Activated naive CD4-positive, alpha-beta T cell treated with Interleukin-2 at 50 U/mL for 16 hours (primary cell): ENCODE measurements at regions not wholly inside any gene's neighbourhood (a gene's known extent, or its start where the extent isn't known, plus 50 kb on each side); places are given as distances from the start of the nearest gene placed in this dataset.

Source experiments
- DNase-seq: peaks from one replicate; pipeline ENCODE4 v3.0.0-alpha.2; 2020

DNA sequence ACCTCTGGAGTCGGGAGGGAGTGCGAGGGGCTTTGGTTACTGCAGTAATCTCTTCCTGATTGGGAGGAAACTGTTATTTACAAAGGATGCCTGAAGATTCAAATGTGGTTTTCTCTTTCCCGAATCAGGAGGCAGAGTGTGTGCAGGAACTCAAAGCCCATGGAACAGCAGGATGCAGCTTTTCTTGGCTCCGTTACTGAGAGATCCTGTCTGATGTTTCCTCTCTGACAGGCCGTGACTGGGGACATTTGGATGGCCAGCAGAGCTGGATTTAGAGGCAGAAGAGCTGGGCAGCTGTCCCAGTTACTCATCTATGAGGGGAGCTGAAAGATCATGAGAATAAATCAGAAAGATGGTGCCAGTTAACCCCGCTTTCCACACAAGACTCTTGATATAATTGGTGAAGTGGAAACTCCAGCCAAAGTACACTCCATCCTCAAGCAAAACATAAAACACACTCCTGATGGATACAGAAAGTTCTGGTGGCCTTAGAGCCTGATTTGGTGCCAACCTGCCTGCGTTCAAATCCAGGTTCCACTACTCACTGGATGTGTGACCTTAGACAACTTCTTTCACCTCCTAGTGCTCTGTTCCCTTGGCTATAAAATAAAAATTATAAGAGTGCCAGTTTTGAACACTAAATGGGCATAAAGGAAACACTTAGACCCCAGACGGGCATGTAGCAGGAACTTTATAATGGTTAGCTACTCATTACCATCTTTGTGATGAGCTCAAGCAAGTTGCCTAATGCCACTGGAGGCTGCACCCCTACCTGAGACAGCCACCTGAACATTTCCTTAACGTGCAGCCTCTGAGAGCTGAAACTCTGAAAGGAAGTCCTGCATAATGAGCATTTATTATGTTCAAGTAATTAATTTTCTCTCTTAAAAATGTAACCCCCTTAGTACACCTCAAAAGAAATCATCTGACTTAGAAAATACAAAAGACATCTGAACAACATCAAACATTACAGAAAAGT, 349.0 kb upstream of the GATB start:
- no peak for DNase-seq

DNA sequence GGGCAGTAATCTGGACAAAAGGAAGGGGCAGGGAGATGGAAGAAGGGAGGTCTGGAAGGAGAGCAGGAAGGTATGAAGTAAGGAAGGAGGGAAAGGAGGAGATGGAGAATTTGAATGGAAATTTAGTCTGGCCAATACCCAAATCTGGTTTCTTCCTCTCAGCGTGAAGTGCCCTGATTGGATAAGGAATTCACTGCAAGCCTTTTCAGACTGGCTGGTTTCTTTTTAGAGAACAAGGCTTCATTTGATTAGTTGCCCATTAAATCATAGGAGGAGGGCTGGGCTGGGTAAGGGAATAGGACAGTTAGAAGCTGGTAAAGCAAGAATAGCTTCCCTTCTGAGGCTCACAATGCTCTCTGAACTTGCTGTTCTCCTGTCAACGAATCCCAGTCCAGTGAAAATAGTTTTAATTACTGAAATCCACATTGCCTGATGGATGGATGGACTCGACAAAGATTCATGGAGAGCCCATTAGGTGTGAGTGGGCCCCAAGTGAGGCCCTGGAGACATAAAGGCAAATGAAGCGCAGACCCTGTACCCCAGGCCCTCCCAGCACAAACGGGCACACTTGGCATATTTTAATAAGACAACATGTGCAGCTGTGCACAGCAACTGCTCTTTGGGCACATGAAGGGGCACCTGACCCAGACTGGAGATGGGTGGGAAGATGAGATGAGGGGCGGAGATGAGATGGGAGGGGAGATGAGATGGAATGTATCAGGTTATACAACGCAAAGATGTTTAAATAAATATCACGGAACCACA, 347.1 kb upstream of the GATB start:
- DNase-seq, result no peak

DNA sequence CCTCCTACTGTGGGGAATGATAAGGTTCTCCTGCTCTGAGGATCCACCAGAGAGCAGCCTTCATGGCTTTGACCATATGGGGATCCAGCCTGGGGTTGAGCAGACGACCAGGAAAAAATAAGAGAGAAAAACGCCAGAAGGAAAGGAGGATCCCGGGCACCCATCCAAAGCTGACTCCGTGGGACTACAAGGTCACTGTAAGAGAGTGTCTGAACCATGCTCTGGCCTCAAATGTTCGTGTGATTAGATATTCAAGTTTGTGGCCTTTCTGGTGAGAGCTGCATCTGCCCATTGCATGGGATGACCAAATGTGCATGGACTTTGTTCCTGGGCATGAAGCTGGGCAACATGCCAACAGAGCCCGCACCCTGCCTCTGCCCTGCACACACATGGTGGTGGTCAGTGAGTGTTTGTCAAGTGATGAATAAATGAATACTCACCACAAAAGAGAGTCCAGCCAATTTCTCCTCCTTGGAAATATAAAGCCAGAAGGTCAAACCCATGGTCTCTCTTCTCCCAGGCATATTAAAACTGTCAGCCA, 346.0 kb upstream of the GATB start:
- DNase-seq, result no peak

DNA sequence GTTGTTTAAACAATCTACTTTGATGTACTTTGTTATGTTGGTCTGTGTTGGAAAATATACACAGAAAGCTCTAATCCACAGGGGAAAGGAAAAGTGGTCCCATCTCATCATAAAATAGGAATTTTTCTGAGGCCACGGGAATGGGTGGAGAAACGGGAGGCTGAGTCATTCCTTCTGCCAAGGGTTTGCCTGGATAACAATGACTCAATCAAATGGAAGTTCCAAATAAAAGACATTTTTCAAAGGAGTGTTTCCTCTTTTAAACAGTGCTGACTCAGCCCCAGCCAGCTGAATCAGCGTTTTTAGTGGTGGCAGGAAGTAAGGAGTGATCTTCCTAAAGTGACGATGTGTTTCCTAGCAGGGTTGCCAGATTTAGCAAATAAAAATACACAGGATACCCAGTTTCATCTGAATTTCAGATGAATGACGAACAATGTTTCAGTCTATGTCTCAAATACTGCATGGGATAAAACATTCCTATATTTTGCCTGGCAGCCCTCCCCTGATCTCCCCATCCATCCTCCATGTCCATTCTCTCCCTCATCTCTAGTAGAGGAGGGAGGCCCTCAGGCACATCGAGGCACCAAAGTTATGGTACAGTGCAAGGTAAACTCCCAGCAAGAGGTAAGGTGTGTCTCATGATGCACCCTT, 345.4 kb upstream of the GATB start:
- peak; percentile 17 for DNase-seq

DNA sequence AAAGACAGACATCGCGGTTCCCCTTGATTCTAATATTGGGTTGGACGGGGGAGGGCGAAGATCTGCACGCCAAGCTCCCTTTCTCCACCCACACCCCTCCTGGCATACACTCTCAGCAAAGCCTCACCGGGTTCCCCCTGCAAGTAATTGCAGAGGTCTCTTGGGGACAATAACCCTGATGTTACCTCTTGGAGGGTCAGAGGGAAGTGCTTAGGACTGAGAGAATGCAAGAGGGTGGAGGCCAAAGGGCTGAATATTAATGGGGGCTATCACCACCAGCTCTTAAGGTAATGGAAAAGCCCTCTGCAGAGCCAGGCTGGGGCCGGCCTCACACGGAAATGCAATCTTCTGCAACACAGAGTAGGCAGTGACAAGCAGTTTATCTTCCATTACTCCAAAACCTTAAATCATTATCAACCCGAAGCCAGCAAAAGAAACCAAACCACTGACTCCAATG, 344.1 kb upstream of the GATB start:
- DNase-seq, result no peak

DNA sequence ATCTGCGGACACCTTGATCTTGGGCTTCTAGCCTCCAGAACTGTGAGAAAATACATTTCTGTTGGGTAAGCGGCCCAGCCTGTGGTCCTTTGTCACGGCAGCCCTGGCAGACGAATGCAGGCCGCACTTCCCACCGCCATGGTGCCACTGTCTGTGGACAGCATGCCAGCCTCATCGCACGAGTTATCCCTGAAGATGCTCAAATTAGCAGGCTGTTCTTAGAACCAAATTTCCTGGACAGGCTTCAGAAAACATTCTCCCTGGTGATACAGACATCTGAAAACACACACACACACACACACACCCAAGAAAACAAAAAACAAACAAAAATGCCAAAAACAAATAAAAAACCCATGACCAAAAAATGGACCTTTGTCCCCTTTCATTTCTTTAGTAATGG, 343.5 kb upstream of the GATB start:
- DNase-seq, result no peak

DNA sequence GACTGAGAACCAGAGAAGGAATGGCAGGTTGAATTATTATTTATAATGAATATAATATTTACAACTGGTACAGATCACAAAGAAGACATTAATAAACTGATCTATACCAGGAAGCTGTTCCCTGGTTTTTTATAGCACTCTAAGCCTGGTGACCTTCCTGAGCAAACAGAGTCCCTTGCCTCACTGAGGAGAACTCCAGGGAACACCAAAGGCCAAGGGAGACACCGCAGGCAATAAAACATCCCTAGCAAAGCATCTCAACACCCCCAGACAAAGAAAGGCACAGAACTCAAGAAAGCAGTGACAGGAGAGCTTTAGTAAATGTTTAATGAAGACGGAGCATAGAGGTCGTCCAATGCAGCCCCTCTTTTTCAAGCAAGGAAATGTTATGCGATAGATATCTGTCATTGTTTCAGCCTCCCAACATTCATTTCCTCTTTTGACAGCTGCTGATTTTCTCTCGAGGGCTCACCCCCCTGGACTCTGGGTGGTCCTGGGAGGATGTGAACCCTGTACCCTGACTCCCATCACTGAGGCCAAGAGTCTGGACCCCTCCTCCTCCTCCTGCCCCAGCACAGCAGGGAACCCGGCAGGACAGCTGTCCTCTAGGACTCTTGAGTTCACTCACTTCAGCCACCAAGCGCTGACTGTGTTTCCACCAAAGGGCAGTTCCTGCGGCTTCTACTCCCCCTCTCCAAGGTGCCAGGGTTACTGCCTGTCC, 342.5 kb upstream of the GATB start:
- DNase-seq, result no peak

DNA sequence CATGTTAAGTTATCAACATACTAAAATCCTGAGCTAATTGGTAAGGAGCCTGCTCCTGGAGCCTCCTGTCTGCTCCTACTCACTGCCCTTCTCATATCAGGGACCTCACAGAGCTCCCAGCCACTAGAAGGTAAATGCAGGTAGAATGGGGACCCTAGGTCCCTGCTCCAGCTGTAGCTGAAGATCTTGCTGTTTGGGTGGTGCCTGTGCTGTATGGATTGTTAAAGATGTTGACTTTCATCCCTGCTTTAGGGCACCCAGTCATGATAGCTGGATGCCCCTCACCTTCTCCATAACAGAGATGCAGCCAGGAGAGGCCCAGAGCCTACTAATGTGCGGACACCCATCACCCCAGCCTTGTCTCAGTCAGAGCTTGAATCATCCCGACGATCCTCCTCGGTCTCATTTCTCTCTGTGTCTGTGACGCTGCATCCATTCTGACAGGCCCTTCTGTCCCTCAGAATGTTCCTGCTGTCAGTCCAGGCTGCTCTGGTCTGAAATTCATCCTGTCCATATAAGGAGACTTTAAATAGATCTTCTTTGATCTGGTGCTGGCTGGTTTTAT, 341.7 kb upstream of the GATB start:
- no peak for DNase-seq

DNA sequence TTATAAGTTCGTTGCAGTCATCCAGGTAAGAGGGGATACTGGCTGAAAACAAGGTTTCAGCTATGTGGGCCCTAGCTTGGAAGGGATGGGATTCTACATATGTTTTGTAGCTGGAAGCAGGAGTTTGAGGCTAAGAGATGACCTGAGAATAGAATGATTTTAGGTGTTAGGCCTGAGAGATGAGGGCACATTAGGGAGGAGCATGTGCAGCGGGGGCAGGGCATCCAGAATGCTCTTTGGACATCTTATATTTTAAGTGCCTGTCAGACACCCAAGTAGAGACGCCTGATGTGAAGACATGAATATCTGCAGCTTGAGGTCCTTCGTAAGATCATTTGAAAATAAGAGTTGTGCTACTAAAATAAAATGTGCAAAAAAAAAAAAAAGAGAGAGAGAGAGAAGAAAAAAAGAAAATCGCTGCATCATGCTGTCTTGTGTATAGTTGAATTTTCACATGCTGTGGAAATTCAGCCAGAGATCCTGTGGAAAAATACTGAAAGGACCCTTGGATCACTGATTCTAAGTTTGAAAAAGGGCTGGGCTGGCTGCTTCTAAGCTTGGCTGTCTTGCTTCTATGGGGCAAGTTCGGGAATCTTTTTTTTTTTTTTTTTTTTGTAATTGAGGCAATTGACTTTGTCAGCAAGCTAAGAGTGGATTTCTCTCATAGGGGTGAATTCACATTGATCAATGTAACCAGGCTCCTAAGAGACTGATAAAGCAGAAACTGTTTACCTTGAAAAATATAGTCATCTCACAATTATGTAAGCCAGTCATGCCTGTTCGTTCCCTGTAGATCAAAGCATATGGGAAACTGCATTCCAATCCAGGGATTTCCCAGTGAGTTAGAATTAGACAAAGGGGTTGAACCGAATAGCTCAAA, 341.0 kb upstream of the GATB start:
- DNase-seq, result no peak

DNA sequence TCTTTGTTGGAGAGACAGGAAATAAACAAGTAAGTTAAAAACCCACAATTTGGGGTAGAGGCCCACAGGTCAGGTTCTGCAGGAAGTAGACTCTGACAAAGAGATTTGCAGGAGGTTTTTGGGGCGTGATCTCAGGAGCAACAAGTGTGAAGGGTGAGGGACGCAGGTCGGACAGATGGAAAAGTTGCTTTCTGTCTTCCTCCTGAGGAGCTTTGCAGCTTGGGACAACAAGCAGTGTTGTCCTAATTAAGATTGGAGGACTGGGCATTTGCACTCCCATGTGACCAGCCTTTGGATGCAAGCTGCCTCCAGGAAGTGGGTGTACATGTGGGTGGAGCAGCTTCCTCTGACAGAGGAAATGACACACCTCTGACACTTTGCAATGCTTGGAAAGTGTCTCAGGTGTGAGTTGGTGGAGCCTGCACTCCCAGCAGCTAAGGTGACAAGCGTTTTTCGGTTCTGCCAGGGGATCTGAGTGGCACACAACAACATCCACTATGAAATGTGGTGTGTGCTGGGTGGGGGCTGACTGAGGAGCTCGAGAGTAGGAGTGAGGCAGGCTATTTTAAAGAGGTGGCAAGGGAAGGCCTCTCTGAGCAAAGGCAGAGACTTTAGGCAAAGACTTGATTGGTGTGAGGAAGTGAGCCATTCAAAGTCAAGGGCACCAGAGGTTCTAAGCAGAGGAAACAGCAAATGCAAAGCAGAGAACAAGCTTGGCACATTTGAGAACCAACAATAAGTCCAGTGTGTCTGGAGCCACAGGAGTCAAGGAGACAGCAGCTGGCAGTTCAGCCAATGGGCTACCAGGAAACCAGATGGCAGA, 339.8 kb upstream of the GATB start:
- peak; percentile 76 for DNase-seq

DNA sequence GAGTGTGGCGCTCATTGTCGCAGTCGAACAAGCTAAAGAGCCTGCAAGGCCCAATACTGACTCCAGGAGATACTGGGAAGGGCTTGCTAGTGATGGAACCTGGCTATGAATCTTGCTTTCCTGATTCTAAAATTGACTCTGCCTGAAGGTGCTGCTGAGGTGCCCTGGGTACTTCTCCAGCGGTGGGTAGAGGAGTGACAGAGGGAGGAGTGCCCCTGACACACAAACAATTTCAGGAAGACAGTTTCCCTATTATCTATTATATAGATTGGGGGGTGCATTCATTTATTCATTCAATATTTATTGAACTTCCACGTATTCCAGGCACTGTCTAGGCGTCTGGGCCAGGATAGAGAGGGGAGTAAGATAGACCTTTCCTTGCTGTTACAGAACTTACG, 339.2 kb upstream of the GATB start:
- DNase-seq, result no peak

DNA sequence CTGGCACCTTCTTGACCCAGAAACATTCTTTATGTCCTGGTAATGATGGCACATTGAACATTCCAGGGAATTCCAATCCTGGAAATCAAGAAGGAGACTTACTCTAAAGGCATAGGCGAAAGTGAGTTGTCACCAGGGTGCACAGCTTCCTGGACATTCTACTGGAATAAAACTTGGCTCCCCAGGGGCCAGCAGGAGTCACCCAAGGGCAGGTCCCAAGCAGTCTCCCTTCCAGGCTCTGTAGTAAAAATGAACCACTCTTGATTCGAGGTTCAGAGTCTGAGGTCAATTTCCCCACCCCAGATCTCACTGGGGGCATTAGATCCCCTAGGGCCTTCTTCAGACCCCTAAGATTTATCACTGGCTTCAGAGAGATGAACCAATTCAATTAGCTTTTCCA, 338.7 kb upstream of the GATB start:
- no peak for DNase-seq

DNA sequence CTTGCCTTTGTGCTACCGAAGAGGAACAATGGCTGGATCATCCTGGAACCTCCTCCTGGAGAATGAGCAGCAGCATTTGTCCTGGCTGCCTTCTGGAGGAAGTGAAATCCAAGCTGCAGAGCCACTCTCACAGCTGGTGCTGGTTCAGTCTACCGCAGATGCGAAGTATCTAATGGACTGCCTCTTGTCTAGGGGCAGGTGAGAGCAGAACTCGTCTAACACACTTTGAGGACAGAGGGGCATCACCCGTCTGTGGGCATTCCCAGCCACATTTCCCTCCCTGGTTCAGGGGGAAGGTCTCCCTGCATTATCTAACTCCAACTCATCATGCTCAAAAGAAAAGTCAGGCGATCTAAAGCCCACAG, 338.2 kb upstream of the GATB start:
- no peak for DNase-seq

DNA sequence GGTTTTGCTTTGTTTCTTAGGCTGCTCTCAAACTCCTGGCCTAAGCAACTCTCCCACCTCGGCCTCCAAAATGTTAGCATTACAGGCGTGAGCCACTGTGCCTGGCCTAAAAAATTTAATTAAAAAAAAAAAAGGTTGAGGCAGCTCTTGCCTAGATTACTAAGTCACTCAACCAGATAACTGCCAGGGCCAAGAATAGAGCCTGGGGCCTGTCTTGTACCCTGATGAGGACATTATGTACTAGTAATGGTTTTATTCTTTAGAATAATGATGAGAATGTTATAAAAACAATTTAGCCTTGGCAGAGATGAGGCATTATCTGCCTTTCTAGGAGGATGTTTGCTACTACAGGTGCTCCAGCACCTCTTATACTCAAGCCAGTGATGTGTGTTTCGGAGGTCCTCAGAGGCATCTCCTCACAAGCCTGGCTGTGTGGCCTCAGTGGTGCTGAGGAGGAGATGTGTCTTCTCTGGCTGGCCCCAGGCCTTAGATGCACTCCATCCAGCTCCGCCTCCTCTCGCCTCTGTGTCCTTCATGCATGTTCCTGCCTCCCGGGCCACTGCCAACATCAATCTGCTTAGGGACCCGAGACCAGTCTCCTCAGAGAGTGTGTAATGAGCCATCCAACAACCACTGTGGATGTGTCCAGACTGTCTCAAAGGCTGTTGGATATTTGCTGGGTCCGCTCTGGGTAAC, 337.7 kb upstream of the GATB start:
- no peak for DNase-seq

DNA sequence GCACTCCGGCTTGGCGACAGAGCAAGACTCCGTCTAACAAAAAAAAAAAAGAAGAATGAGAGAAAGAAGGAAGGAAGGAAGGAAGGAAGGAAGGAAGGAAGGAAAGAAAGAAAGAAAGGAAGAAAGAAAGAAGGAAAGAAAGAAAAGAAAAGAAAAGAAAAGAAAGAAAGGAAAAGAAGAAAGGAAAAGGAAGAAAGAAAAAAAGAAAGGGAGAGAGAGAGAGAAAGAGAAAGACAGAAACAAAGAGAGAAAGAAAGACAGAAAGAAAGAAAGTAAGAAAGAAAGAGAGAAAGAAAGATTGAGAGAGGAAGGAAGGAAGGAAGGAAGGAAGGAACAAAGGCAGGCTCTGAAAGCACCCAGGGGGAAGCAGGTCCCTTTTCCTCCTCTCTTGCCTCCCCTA, 336.6 kb upstream of the GATB start:
- DNase-seq, result no peak

DNA sequence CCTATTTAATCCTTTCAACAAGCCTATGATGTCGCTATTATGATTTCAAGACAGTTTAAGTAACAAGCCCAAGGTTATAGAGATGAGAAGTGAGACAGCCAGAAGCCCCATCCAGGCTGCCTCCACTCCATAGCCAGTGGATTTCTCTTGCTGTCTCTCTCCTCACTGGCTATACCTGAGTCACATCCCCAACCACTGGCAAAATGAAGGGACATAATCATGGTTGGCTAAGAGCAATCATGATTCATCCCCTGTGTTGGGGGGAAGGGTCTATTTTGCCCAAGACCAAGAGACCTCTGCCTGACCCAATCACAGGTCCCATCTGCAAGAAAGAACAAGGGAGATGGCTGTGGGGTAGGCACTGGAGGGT, 334.9 kb upstream of the GATB start:
- no peak for DNase-seq

DNA sequence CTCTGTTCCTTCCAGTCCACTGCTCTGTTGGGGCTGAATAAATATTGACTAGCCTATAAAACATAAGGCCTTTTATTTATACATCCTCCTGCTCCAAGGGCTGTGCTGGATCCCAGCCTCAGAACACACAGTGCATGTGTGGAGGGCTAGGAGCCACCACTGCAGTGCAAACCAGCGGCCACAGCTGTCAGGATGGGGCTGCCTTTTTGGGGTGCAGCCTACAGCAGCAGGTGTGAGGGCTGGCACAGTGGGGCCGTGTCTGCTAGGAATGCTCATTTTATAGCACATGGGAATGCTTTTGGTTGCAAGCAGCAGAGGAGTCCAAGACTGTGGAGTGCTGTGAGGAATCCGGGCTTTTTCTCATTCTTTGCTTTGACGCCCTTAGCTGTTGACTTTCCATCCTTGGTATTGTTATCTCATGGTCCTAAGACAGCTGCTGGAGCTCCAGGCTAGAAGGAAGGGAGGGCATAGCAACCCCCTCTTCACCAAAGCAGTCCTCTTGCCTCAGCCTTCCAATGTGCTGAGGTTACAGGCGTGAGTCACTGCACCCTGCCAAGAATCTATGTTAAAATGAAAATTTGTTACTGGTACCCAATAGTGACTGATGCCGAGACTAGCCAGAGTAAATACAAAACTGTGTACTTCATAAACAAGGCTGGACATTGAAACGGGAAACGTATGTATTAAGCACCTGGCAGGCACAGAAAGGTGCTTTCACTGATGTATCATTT, 334.3 kb upstream of the GATB start:
- DNase-seq, result no peak

DNA sequence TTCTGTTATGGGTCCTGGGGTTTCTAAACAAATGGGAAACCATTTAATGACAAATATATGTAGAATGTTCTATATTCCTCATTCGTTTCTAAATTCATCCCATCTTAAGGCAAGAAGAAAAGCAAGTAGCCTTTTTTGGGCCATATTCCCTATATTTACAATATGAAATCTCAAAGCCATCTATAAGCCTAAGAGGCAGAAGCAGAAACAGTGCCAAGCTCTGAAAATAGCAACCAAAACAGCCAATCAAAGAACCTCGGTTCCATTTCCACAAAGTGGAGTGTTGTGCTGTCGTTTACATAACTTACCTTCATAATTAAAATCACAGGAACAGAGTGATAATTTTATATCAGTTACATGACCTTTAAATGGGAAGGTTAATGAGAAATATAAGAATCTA, 330.6 kb upstream of the GATB start:
- DNase-seq, result no peak

DNA sequence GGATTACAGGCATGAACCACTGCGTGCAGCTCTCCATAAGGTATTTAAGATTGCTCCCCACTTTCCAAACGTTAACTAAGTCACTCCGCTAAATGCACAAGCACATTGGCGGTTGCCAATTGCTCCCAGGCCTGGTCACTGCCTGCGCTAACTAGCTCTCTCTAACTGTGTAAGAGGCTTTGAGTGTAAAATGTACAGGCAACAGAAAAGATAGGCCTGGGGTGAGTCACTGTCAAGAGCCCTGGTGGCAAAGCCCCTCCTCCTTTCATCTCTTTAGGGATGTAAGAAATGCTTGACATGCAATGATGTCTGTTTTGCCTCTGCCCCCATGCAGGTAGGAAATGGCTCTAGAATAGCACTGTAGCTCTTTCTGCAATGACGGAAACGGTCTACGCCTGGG, 329.7 kb upstream of the GATB start:
- no peak for DNase-seq
